Loucy (cell line): ENCODE measurements at regions not wholly inside any gene's neighbourhood (a gene's known extent, or its start where the extent isn't known, plus 50 kb on each side); places are given as distances from the start of the nearest gene placed in this dataset.

Experiments used
- H2AFZ ChIP-seq: fragments of 200-600 bp; sonication (generic); 2 replicates; pipeline ENCODE4 v1.6.0; 2016; ENCODE audit warnings: antibody characterized with exemption, mild to moderate bottlenecking, low read length, moderate library complexity
- H3F3A ChIP-seq: fragments of 200-600 bp; 2 replicates; pipeline ENCODE4 v1.6.0; 2016; ENCODE audit warnings: antibody characterized with exemption, low read depth, mild to moderate bottlenecking
- H3K27me3 ChIP-seq: fragments of 200-600 bp; sonication (generic); 2 replicates; pipeline ENCODE4 v1.6.1; 2014; ENCODE audit warnings: low read length, mild to moderate bottlenecking; ENCODE audit not compliant: insufficient read depth, poor library complexity, severe bottlenecking
- H3K36me3 ChIP-seq: fragments of 200-600 bp; sonication (generic); 2 replicates; pipeline ENCODE4 v1.6.1; 2016; ENCODE audit warnings: low read length; ENCODE audit not compliant: insufficient read depth
- H3K4me1 ChIP-seq: fragments of 200-600 bp; sonication (generic); 2 replicates; pipeline ENCODE4 v1.5.1; 2014; ENCODE audit warnings: low read length, mild to moderate bottlenecking; ENCODE audit not compliant: insufficient read depth, poor library complexity, severe bottlenecking
- H3K4me2 ChIP-seq: fragments of 200-600 bp; sonication (generic); 2 replicates; pipeline ENCODE4 v1.6.0; 2014; ENCODE audit warnings: antibody characterized with exemption, low read length, low read depth, mild to moderate bottlenecking; ENCODE audit not compliant: poor library complexity, severe bottlenecking
- H3K4me3 ChIP-seq: fragments of 200-600 bp; sonication (generic); 2 replicates; pipeline ENCODE4 v1.5.1; 2014; ENCODE audit warnings: low read length, mild to moderate bottlenecking, mixed read lengths; ENCODE audit not compliant: poor library complexity, severe bottlenecking
- H3K79me2 ChIP-seq: fragments of 200-600 bp; sonication (generic); 2 replicates; pipeline ENCODE4 v1.6.1; 2014; ENCODE audit warnings: low read length; ENCODE audit not compliant: insufficient read depth
- H3K9ac ChIP-seq: fragments of 200-600 bp; sonication (generic); 2 replicates; pipeline ENCODE4 v1.6.0; 2014; ENCODE audit warnings: mild to moderate bottlenecking, low read depth, low read length, moderate library complexity; ENCODE audit not compliant: poor library complexity, severe bottlenecking
- H3K9me2 ChIP-seq: fragments of 200-600 bp; sonication (generic); replicated peaks from 2 replicates; pipeline ENCODE4 v1.6.1; 2016; ENCODE audit warnings: low read depth, low read length, mixed read lengths
- H3K9me3 ChIP-seq: fragments of 200-600 bp; sonication (generic); 2 replicates; pipeline ENCODE4 v1.6.1; 2014; ENCODE audit warnings: mild to moderate bottlenecking, antibody characterized with exemption, low read length, low read depth; ENCODE audit not compliant: insufficient read depth
- H4K20me1 ChIP-seq: fragments of 200-600 bp; sonication (generic); 2 replicates; pipeline ENCODE4 v1.6.0; 2014; ENCODE audit warnings: antibody characterized with exemption, low read length, mild to moderate bottlenecking; ENCODE audit not compliant: insufficient read depth, poor library complexity, severe bottlenecking
- CTCF ChIP-seq: fragments of 200-600 bp; sonication (generic); conservative IDR thresholded peaks from 2 replicates; pipeline ENCODE4 v1.5.1; 2014; ENCODE audit warnings: mild to moderate bottlenecking, antibody characterized with exemption, low read length
- EZH2phosphoT487 ChIP-seq: fragments of 200-600 bp; IDR thresholded peaks from 2 replicates; pipeline ENCODE4 v1.6.1; 2018; ENCODE audit warnings: antibody characterized with exemption, mild to moderate bottlenecking, moderate library complexity, borderline replicate concordance

- TF ChIP-seq EZH2phosphoT487 (no peak), CTCF (no peak)
- peak overlapping the region; percentile 48 for H3K9ac ChIP-seq
- H2AFZ ChIP-seq = peak overlapping the region; percentile 20; the same call in 1 of the 2 replicates
- no peaks in the 10 kb centered on the region for H3K79me2 ChIP-seq
- H3K27me3 ChIP-seq = no peaks in the 10 kb centered on the region
- H3K9me2 ChIP-seq = no peaks in the 10 kb centered on the region
- no peaks in the 10 kb centered on the region for H3F3A ChIP-seq
- H4K20me1 ChIP-seq = no peaks in the 10 kb centered on the region
- H3K36me3 ChIP-seq = no peaks in the 10 kb centered on the region
- H3K4me2 ChIP-seq = peak overlapping the region; percentile 58
- no peaks in the 10 kb centered on the region for H3K9me3 ChIP-seq
- H3K4me3 ChIP-seq = peak overlapping the region; percentile 24
- peaks cover 51% of the 10 kb centered on the region for H3K4me1 ChIP-seq
These were observed 166.4 kb downstream of the PSMG1 start for GRCh38 chr21:39016740-39017315.

GRCh38 chr21:39014747-39015146 lies 168.5 kb downstream of the PSMG1 start:
- TF ChIP-seq CTCF = no peak
- Histone ChIP-seq H3K4me2 (no peak overlapping the region), H4K20me1 (no peaks in the 10 kb centered on the region), H3K27me3 (no peaks in the 10 kb centered on the region), H3K36me3 (no peaks in the 10 kb centered on the region), H3K9me2 (no peaks in the 10 kb centered on the region), H3K9ac (peak overlapping the region; percentile 4), H3K79me2 (no peaks in the 10 kb centered on the region), H3K9me3 (no peaks in the 10 kb centered on the region), H2AFZ (no peak overlapping the region), H3F3A (no peaks in the 10 kb centered on the region), H3K4me3 (no peak overlapping the region), H3K4me1 (peaks cover 45% of the 10 kb centered on the region)

GRCh38 chr21:39012326-39013230 lies 170.7 kb downstream of the PSMG1 start:
- Histone ChIP-seq H4K20me1 (no peaks in the 10 kb centered on the region), H3K9me3 (no peaks in the 10 kb centered on the region), H2AFZ (no peak overlapping the region), H3K4me1 (peaks cover 38% of the 10 kb centered on the region), H3K4me3 (no peak overlapping the region), H3K9me2 (no peaks in the 10 kb centered on the region), H3K4me2 (no peak overlapping the region), H3K27me3 (no peaks in the 10 kb centered on the region), H3K9ac (no peak overlapping the region), H3K36me3 (no peaks in the 10 kb centered on the region), H3K79me2 (no peaks in the 10 kb centered on the region), H3F3A (no peaks in the 10 kb centered on the region)
- TF ChIP-seq EZH2phosphoT487 (no peak), CTCF (peak; percentile 35; the same call in 1 of the 2 replicates)
